NCI-H2196 (cell line): ENCODE measurements at regions not wholly inside any gene's neighbourhood (a gene's known extent, or its start where the extent isn't known, plus 50 kb on each side); places are given as distances from the start of the nearest gene placed in this dataset.

Experiments used
- DNase-seq: peaks from one replicate; lab custom pipeline; 2025; ENCODE audit not compliant: unreplicated experiment; lab: John Stamatoyannopoulos, UW

- no peak for DNase-seq
Measured at GRCh38 chrX:9340598-9341290, 124.1 kb upstream of the TBL1X start.

GRCh38 chrX:9341291-9342201, 123.3 kb upstream of the TBL1X start:
- DNase-seq = peak; percentile 26

GRCh38 chrX:9342561-9343051, 122.3 kb upstream of the TBL1X start:
- DNase-seq = peak; percentile 85

- no peak for DNase-seq
Measured at GRCh38 chrX:9343971-9344370, 120.9 kb upstream of the TBL1X start.

- no peak for DNase-seq
Measured at GRCh38 chrX:9345957-9346356, 118.9 kb upstream of the TBL1X start.

- DNase-seq = no peak
Measured at GRCh38 chrX:9349572-9350494, 115.0 kb upstream of the TBL1X start.

GRCh38 chrX:9351126-9351525, 113.7 kb upstream of the TBL1X start:
- no peak for DNase-seq

- no peak for DNase-seq
Measured at GRCh38 chrX:9352243-9352642, 112.6 kb upstream of the TBL1X start.

- DNase-seq = no peak
Measured at GRCh38 chrX:9352694-9353411, 112.0 kb upstream of the TBL1X start.

- DNase-seq = no peak
Measured at GRCh38 chrX:9354918-9355317, 109.9 kb upstream of the TBL1X start.

GRCh38 chrX:9355739-9356138, 109.1 kb upstream of the TBL1X start:
- no peak for DNase-seq

GRCh38 chrX:9356846-9357245, 108.0 kb upstream of the TBL1X start:
- no peak for DNase-seq

- DNase-seq = no peak
Measured at GRCh38 chrX:9357518-9358114, 107.2 kb upstream of the TBL1X start.

GRCh38 chrX:9362363-9362928, 102.4 kb upstream of the TBL1X start:
- DNase-seq = no peak

- DNase-seq = no peak
Measured at GRCh38 chrX:9367421-9367820, 97.4 kb upstream of the TBL1X start.

- no peak for DNase-seq
Measured at GRCh38 chrX:9368262-9368661, 96.6 kb upstream of the TBL1X start.

GRCh38 chrX:9369802-9370291, 95.0 kb upstream of the TBL1X start:
- DNase-seq = no peak

- no peak for DNase-seq
Measured at GRCh38 chrX:9370893-9371292, 94.0 kb upstream of the TBL1X start.

GRCh38 chrX:9372866-9373265, 92.0 kb upstream of the TBL1X start:
- no peak for DNase-seq

GRCh38 chrX:9373789-9374188, 91.1 kb upstream of the TBL1X start:
- no peak for DNase-seq
